GM12878 (cell line): ENCODE measurements at regions not wholly inside any gene's neighbourhood (a gene's known extent, or its start where the extent isn't known, plus 50 kb on each side); places are given as distances from the start of the nearest gene placed in this dataset.

Experiments used
- ATAC-seq: fragments of 200-7000 bp; cut with Tn5 transposase; 3 replicates; pipeline ENCODE4 v1.9.1; 2020; ENCODE audit warnings: mild to moderate bottlenecking, moderate library complexity
- BruUV-seq: library from RNA; stranded (reverse); fragments of 400-500 nt; replicated peaks from 2 replicates; lab custom pipeline; 2021; lab: Mats Ljungman, UMichigan
- CTCF ChIA-PET: fragments of 300-600 bp; sonication (Branson Sonifier 250); formaldehyde crosslinking; extraction: SDS; loops from one replicate; lab custom pipeline; 2021; ENCODE audit warnings: inconsistent platforms; lab: Yijun Ruan, JAX
- POLR2A ChIA-PET: fragments of 350-600 bp; formaldehyde crosslinking; extraction: SDS; loops from one replicate; lab custom pipeline; 2021; ENCODE audit warnings: inconsistent platforms; lab: Charles Lee
- RAD21 ChIA-PET: fragments of 300-600 bp; sonication (Branson Sonifier 250); formaldehyde crosslinking; loops from one replicate; lab custom pipeline; 2023; ENCODE audit warnings: antibody characterized with exemption; ENCODE audit not compliant: unreplicated experiment; lab: Charles Lee
- SMC1A ChIA-PET: fragments of 300-600 bp; sonication (Branson Sonifier 250); formaldehyde crosslinking; loops from one replicate; lab custom pipeline; 2023; ENCODE audit not compliant: unreplicated experiment, uncharacterized antibody; lab: Charles Lee
- DNase-seq: peaks from one replicate; pipeline ENCODE4 v3.0.0-alpha.2; 2011; ENCODE audit warnings: low read depth, low spot score
- FAIRE-seq: peaks from 3 replicates; lab custom pipeline; 2011; peaks lifted over from hg19 to GRCh38; lab: Jason Lieb, UNC
- H2AFZ ChIP-seq: 2 replicates; pipeline ENCODE4 v1.6.0; 2011; ENCODE audit warnings: low read depth, low read length, control low read depth; ENCODE audit not compliant: control insufficient read depth
- H3K27ac ChIP-seq: 2 replicates; pipeline ENCODE4 v1.5.1; 2011; ENCODE audit warnings: control low read depth; ENCODE audit not compliant: control insufficient read depth, insufficient read depth
- H3K27me3 ChIP-seq, 2 experiments: replicated peaks in 1 of 2; 2 replicates each; pipeline versions ENCODE4 v1.6.0 to v1.6.1; 2011; ENCODE audit warnings: low read length in 1 of 2; ENCODE audit not compliant: control insufficient read depth in 2 of 2, insufficient read depth in 2 of 2
- H3K36me3 ChIP-seq, 2 experiments: 2 replicates each; pipeline ENCODE4 v1.5.1; 2011; ENCODE audit warnings: low read length in 1 of 2; ENCODE audit not compliant: control insufficient read depth in 2 of 2, insufficient read depth in 2 of 2
- H3K4me1 ChIP-seq: 2 replicates; pipeline ENCODE4 v1.6.1; 2011; ENCODE audit warnings: mild to moderate bottlenecking, low read length, moderate library complexity, mixed read lengths; ENCODE audit not compliant: control insufficient read depth, insufficient read depth
- H3K4me2 ChIP-seq: 2 replicates; pipeline ENCODE4 v1.6.0; 2011; ENCODE audit warnings: control low read depth; ENCODE audit not compliant: control insufficient read depth, insufficient read depth
- H3K4me3 ChIP-seq: fragments of 200-600 bp; sonication (generic); 2 replicates; pipeline ENCODE4 v1.5.1; 2016
- H3K79me2 ChIP-seq: 2 replicates; pipeline ENCODE4 v1.6.0; 2011; ENCODE audit warnings: low read length; ENCODE audit not compliant: control insufficient read depth, insufficient read depth
- H3K9ac ChIP-seq: 2 replicates; pipeline ENCODE4 v1.8.0; 2011; ENCODE audit warnings: low read length, control low read depth, mixed read lengths; ENCODE audit not compliant: control insufficient read depth, insufficient read depth
- H3K9me3 ChIP-seq: replicated peaks from 3 replicates; pipeline ENCODE4 v1.5.1; 2011; ENCODE audit warnings: mild to moderate bottlenecking, low read length; ENCODE audit not compliant: control insufficient read depth, insufficient read depth
- H4K20me1 ChIP-seq: 2 replicates; pipeline ENCODE4 v1.6.0; 2011; ENCODE audit not compliant: control insufficient read depth, insufficient read depth
- ATF7 ChIP-seq: fragments of 450-650 bp; IDR thresholded peaks from 2 replicates; pipeline ENCODE4 v1.6.1; 2016; ENCODE audit warnings: low read depth, mild to moderate bottlenecking
- BRCA1 ChIP-seq: IDR thresholded peaks from 2 replicates; pipeline ENCODE4 v1.6.1; 2011; ENCODE audit warnings: low read depth, low read length, improper control_type of control experiment
- HDAC6 ChIP-seq: fragments of 200-600 bp; sonication (generic); IDR thresholded peaks from one replicate; pipeline ENCODE4 v1.8.0; 2017; ENCODE audit warnings: antibody characterized with exemption; ENCODE audit not compliant: unreplicated experiment
- IRF4 ChIP-seq: IDR thresholded peaks from 2 replicates; pipeline ENCODE4 v1.6.1; 2011; ENCODE audit warnings: low read depth, low read length
- NFIC ChIP-seq: IDR thresholded peaks from 2 replicates; pipeline ENCODE4 v1.6.1; 2012; ENCODE audit warnings: low read depth, mild to moderate bottlenecking, inconsistent platforms, low read length, moderate library complexity
- NR2F1 ChIP-seq: fragments of 450-650 bp; conservative IDR thresholded peaks from 2 replicates; pipeline ENCODE4 v1.6.1; 2017; ENCODE audit warnings: mild to moderate bottlenecking
- SREBF2 ChIP-seq: IDR thresholded peaks from 2 replicates; pipeline ENCODE4 v1.6.1; 2012; ENCODE audit warnings: mild to moderate bottlenecking, low read length
- TBL1XR1 ChIP-seq: IDR thresholded peaks from 2 replicates; pipeline ENCODE4 v1.6.1; 2012; ENCODE audit warnings: low read depth, low read length, improper control_type of control experiment
- WGBS: methylation state at CpG from one replicate; pipeline ENCODE4 v1.1.6; 2016; ENCODE audit warnings: low lambda C conversion rate; ENCODE audit not compliant: insufficient replicate concordance, insufficient coverage; ENCODE audit errors: missing lambda C conversion rate; 5-methylcytosine and 5-hydroxymethylcytosine counted together
- in situ Hi-C: fragments of 300-500 bp; cut with MboI; formaldehyde crosslinking; loops from 9 replicates; pipeline ENCODE4 v1.14.3; 2018; ENCODE audit warnings: mixed read lengths
- intact Hi-C: fragments of 100-400 bp; cut with micrococcal nuclease; formaldehyde crosslinking; loops from one replicate; pipeline ENCODE4 v1.14.2; 2022; ENCODE audit not compliant: unreplicated experiment
- TF ChIP-seq, protein P1 (sequence below): IDR thresholded peaks from 2 replicates; pipeline ENCODE4 v1.6.1; 2012; ENCODE audit warnings: low read length, inconsistent platforms
- TF ChIP-seq, protein P2 (sequence below): IDR thresholded peaks from 2 replicates; pipeline ENCODE4 v1.6.1; 2012; ENCODE audit warnings: low read depth, low read length, improper control_type of control experiment
- TF ChIP-seq, protein P3 (sequence below): IDR thresholded peaks from 2 replicates; pipeline ENCODE4 v1.6.1; 2011; ENCODE audit warnings: borderline replicate concordance, low read depth, mild to moderate bottlenecking, moderate library complexity, mixed read lengths, low read length; ENCODE audit not compliant: insufficient read depth; ENCODE audit errors: extremely low read length

DNA sequence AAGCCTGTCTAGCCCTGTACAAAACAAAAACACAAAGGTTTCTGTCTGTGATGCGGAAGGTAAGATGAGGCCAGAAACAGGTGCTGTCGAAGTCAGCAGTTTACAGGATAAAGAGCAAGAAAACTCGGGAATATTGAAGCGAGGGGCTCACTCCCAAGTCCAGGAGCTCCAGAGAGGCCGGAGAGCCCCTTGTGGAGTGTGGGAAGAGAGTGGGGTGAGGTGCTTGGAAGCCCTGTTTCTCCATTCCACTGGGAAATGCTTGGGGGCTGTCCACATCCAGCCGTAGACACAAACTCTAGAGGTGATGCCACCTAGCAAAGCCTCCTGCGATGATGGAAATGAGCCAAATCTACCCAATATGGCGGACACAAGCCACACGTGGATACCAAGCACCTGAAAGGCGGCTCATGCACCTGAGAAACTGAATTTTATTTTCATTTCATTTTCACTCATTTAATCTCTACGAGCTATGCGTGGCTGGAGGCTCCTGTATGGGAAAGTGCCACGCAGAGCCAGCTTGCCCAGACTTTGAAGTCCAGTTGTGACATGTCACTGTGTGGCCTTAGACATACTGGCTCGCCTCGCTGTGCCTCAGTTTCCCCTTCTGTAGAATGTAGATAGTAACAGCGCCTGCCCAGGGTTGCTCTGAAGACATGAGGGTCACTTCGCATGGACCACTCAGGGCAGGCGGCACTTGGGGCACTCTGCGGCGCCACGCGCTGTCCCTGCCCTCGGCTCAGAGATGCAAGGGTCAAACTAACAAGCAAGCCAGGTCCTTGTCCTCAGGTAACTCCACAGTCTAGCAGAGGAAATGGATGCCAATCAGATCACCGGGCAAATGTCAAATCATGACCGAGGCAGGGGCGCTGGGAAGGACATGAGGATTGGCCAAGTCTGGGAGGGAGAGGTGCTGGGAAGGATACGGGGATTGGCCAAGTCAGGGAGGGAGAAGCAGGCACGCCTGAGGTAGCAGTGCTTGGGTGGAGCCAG lies 684.7 kb downstream of the TBC1D22A start:
- no peak for TF ChIP-seq BRCA1
- TF ChIP-seq, protein P1, sequence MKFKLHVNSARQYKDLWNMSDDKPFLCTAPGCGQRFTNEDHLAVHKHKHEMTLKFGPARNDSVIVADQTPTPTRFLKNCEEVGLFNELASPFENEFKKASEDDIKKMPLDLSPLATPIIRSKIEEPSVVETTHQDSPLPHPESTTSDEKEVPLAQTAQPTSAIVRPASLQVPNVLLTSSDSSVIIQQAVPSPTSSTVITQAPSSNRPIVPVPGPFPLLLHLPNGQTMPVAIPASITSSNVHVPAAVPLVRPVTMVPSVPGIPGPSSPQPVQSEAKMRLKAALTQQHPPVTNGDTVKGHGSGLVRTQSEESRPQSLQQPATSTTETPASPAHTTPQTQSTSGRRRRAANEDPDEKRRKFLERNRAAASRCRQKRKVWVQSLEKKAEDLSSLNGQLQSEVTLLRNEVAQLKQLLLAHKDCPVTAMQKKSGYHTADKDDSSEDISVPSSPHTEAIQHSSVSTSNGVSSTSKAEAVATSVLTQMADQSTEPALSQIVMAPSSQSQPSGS, result no peak
- TF ChIP-seq NFIC, result no peak
- TF ChIP-seq, protein P2, sequence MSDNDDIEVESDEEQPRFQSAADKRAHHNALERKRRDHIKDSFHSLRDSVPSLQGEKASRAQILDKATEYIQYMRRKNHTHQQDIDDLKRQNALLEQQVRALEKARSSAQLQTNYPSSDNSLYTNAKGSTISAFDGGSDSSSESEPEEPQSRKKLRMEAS, result no peak
- TF ChIP-seq IRF4, result no peak
- TF ChIP-seq NR2F1, result no peak
- no peak for TF ChIP-seq SREBF2
- TF ChIP-seq, protein P3, sequence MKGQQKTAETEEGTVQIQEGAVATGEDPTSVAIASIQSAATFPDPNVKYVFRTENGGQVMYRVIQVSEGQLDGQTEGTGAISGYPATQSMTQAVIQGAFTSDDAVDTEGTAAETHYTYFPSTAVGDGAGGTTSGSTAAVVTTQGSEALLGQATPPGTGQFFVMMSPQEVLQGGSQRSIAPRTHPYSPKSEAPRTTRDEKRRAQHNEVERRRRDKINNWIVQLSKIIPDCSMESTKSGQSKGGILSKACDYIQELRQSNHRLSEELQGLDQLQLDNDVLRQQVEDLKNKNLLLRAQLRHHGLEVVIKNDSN, result no peak
- TF ChIP-seq TBL1XR1, result no peak
- no peak for TF ChIP-seq HDAC6
- no peak for TF ChIP-seq ATF7
- H4K20me1 ChIP-seq, result no peaks in the 10 kb centered on the region
- no peak overlapping the region for H3K27ac ChIP-seq
- H3K4me2 ChIP-seq, result no peak overlapping the region
- no peak overlapping the region for H3K4me3 ChIP-seq
- no peak for DNase-seq
- ChIA-PET POLR2A (no interaction called here), CTCF (no interaction called here), RAD21 (no interaction called here), SMC1A (no interaction called here)
- no peak overlapping the region for H2AFZ ChIP-seq
- H3K79me2 ChIP-seq, result no peaks in the 10 kb centered on the region
- no peak for ATAC-seq
- no peak overlapping the region for H3K9ac ChIP-seq
- intact Hi-C loops (no loop called here), in situ Hi-C loops (no loop called here)
- 46% methylated on average over 28 of the region's 28 CpGs for WGBS
- no peaks in the 10 kb centered on the region for H3K27me3 ChIP-seq
- no peaks in the 10 kb centered on the region for H3K36me3 ChIP-seq
- BruUV-seq, result no TSS peak
- H3K9me3 ChIP-seq, result no peaks in the 10 kb centered on the region; the same call in 2 of the 3 replicates
- no peaks in the 10 kb centered on the region for H3K4me1 ChIP-seq
- FAIRE-seq, result no peak
